GM23338 (cell line): ENCODE measurements at regions not wholly inside any gene's neighbourhood (a gene's known extent, or its start where the extent isn't known, plus 50 kb on each side); places are given as distances from the start of the nearest gene placed in this dataset.
A peak's percentile ranks its signal among the peaks of the same experiment; 100 is the strongest.

ENCODE experiments used
- ATAC-seq: fragments of 200-7000 bp; cut with Tn5 transposase; 3 replicates; pipeline ENCODE4 v1.9.1; 2020
- DNase-seq: peaks from one replicate; pipeline ENCODE4 v3.0.0-alpha.2; 2015; ENCODE audit warnings: low spot score
- H2AFZ ChIP-seq: fragments of 200-600 bp; sonication (generic); 2 replicates; pipeline ENCODE4 v1.8.0; 2016; ENCODE audit warnings: antibody characterized with exemption, mild to moderate bottlenecking, moderate library complexity
- H3F3A ChIP-seq: fragments of 200-600 bp; sonication (generic); replicated peaks from 2 replicates; pipeline ENCODE4 v1.8.0; 2017; ENCODE audit warnings: antibody characterized with exemption, mixed run types, low read depth
- H3K27ac ChIP-seq: fragments of 200-600 bp; sonication (generic); 2 replicates; pipeline ENCODE4 v1.6.1; 2016; ENCODE audit warnings: low read depth
- H3K27me3 ChIP-seq: fragments of 200-600 bp; sonication (generic); 2 replicates; pipeline ENCODE4 v1.8.0; 2016; ENCODE audit warnings: mild to moderate bottlenecking, mixed run types, moderate library complexity; ENCODE audit not compliant: insufficient read depth
- H3K36me3 ChIP-seq: fragments of 200-600 bp; sonication (generic); 2 replicates; pipeline ENCODE4 v1.8.0; 2016; ENCODE audit warnings: mild to moderate bottlenecking; ENCODE audit not compliant: insufficient read depth
- H3K4me1 ChIP-seq: fragments of 200-600 bp; sonication (generic); 2 replicates; pipeline ENCODE4 v1.8.0; 2016; ENCODE audit warnings: mild to moderate bottlenecking, moderate library complexity; ENCODE audit not compliant: insufficient read depth
- H3K4me2 ChIP-seq: fragments of 200-600 bp; sonication (generic); 2 replicates; pipeline ENCODE4 v1.7.1; 2017; ENCODE audit warnings: mixed run types
- H3K4me3 ChIP-seq: fragments of 200-600 bp; sonication (generic); 2 replicates; pipeline ENCODE4 v1.6.1; 2016; ENCODE audit warnings: mixed run types
- H3K79me2 ChIP-seq: fragments of 200-600 bp; sonication (generic); replicated peaks from 2 replicates; pipeline ENCODE4 v1.8.0; 2017; ENCODE audit warnings: mild to moderate bottlenecking; ENCODE audit not compliant: insufficient read depth
- H3K9me2 ChIP-seq: fragments of 200-600 bp; sonication (generic); 2 replicates; pipeline ENCODE4 v1.8.0; 2017; ENCODE audit not compliant: insufficient read depth
- H4K20me1 ChIP-seq: fragments of 200-600 bp; sonication (generic); replicated peaks from 2 replicates; pipeline ENCODE4 v1.8.0; 2017; ENCODE audit warnings: mild to moderate bottlenecking; ENCODE audit not compliant: insufficient read depth
- H3K27ac Mint-ChIP-seq: 2 replicates; pipeline ENCODE4 v1.8.0; 2020; ENCODE audit warnings: inconsistent platforms, mild to moderate bottlenecking, moderate library complexity, mixed read lengths
- H3K27me3 Mint-ChIP-seq: 3 replicates; pipeline ENCODE4 v1.8.0; 2022; ENCODE audit warnings: low read depth, mild to moderate bottlenecking, moderate library complexity, mixed read lengths, inconsistent platforms; ENCODE audit not compliant: insufficient read depth, poor library complexity
- H3K36me3 Mint-ChIP-seq: 3 replicates; pipeline ENCODE4 v1.8.0; 2021; ENCODE audit warnings: low read depth, mild to moderate bottlenecking, inconsistent platforms, moderate library complexity, mixed read lengths
- H3K4me1 Mint-ChIP-seq: 3 replicates; pipeline ENCODE4 v1.8.0; 2020; ENCODE audit warnings: mild to moderate bottlenecking, inconsistent platforms, mixed read lengths
- H3K4me3 Mint-ChIP-seq: 3 replicates; pipeline ENCODE4 v1.8.0; 2021; ENCODE audit warnings: moderate library complexity, mild to moderate bottlenecking, inconsistent platforms, mixed read lengths
- H3K9me3 Mint-ChIP-seq: 3 replicates; pipeline ENCODE4 v1.8.0; 2020; ENCODE audit warnings: moderate library complexity, mild to moderate bottlenecking, inconsistent platforms, mixed read lengths
- CREB1 ChIP-seq: fragments of 250-450 bp; sonication (Bioruptor Pico); IDR thresholded peaks from 2 replicates; pipeline ENCODE4 v1.5.0; 2020; ENCODE audit warnings: low read depth, mild to moderate bottlenecking, moderate library complexity
- EZH2 ChIP-seq: fragments of 200-600 bp; sonication (generic); IDR thresholded peaks from one replicate; pipeline ENCODE4 v1.8.0; 2017; ENCODE audit warnings: antibody characterized with exemption, mild to moderate bottlenecking, low read depth; ENCODE audit not compliant: unreplicated experiment
- EZH2phosphoT487 ChIP-seq: fragments of 200-600 bp; sonication (generic); IDR thresholded peaks from one replicate; pipeline ENCODE4 v1.8.1; 2018; ENCODE audit warnings: antibody characterized with exemption; ENCODE audit not compliant: unreplicated experiment
- JUNB ChIP-seq: IDR thresholded peaks from one replicate; pipeline ENCODE4 v1.6.1; 2016; ENCODE audit warnings: antibody characterized with exemption; ENCODE audit not compliant: unreplicated experiment
- NANOG ChIP-seq: IDR thresholded peaks from 2 replicates; pipeline ENCODE4 v1.6.1; 2016; ENCODE audit warnings: antibody characterized with exemption, borderline replicate concordance
- POLR2AphosphoS5 ChIP-seq: IDR thresholded peaks from 2 replicates; pipeline ENCODE4 v1.6.1; 2016; ENCODE audit warnings: antibody characterized with exemption, low read depth
- STAT1 ChIP-seq: IDR thresholded peaks from one replicate; pipeline ENCODE4 v1.6.1; 2016; ENCODE audit warnings: antibody characterized with exemption; ENCODE audit not compliant: unreplicated experiment
- ZNF114 ChIP-seq: fragments of 250-450 bp; sonication (Bioruptor Pico); IDR thresholded peaks from 2 replicates; pipeline ENCODE4 v1.5.0; 2020; ENCODE audit warnings: mild to moderate bottlenecking, moderate library complexity
- ZNF331 ChIP-seq: fragments of 250-450 bp; sonication (Bioruptor Pico); IDR thresholded peaks from 2 replicates; pipeline ENCODE4 v1.5.0; 2020; ENCODE audit warnings: low read depth, mild to moderate bottlenecking, moderate library complexity
- TF ChIP-seq, protein P1 (sequence below): IDR thresholded peaks from one replicate; pipeline ENCODE4 v1.6.1; 2018; ENCODE audit warnings: antibody characterized with exemption; ENCODE audit not compliant: unreplicated experiment
- TF ChIP-seq, protein P2 (sequence below): fragments of 250-450 bp; sonication (Bioruptor Pico); IDR thresholded peaks from 2 replicates; pipeline ENCODE4 v1.5.0; 2020; ENCODE audit warnings: mild to moderate bottlenecking, moderate library complexity
- TF ChIP-seq, protein P3 (sequence below): IDR thresholded peaks from 2 replicates; pipeline ENCODE4 v1.6.1; 2016; ENCODE audit warnings: antibody characterized with exemption
- TF ChIP-seq, protein P4 (sequence below), 2 experiments: fragments of 200-600 bp in 1 of 2; sonication (generic) in 1 of 2; conservative IDR thresholded peaks; 2 replicates each; pipeline versions ENCODE4 v1.5.1 to v1.6.1; 2016 to 2017; ENCODE audit warnings: antibody characterized with exemption in 2 of 2, low read depth in 2 of 2, mild to moderate bottlenecking in 2 of 2, moderate library complexity in 1 of 2

DNA sequence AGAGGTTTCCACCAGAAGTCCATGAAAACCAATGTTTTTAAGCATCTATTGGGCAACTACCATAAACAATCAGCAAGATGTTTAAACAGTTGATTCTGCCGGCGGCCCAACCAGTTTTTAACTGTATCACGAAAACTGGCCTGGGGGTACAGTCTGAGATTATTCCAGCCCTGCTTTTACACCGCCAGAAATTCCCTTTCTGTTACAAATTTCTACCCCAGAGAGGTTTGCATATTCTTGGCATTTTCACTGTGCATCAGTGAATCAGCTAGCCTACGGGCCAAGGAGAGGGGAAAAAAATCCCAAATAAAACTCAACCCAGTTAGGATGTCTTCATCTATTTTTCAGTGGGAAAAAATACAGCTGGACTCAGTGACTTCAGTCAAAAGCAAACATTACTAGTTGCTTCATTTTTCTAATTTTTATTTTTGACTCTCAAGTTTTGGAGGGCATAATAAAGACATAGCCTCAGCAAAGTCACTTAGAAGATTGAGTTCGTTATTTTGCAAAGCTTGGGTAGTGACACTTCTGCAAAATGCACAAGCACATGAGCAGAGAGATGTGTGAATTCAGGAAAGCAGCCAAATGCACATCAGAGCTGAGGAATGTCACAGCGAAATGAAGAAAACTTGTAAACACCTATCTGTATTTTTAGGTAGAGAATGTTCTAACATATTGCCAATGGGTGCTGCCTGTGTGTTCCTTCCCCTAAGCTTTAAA is 167.8 kb upstream of the GK2 start:
- Histone ChIP-seq H3K27ac (no peak overlapping the region), H2AFZ (peak overlapping the region; percentile 64; the same call in 1 of the 2 replicates), H3K79me2 (no peaks in the 10 kb centered on the region), H3F3A (no peaks in the 10 kb centered on the region), H3K27me3 (no peaks in the 10 kb centered on the region), H3K4me1 (peaks cover 23% of the 10 kb centered on the region), H3K4me2 (no peak overlapping the region), H3K36me3 (no peaks in the 10 kb centered on the region), H4K20me1 (no peaks in the 10 kb centered on the region), H3K4me3 (no peak overlapping the region), H3K9me2 (no peaks in the 10 kb centered on the region)
- ATAC-seq (no peak), DNase-seq (no peak)
- Mint-ChIP-seq H3K4me3 (no peak overlapping the region), H3K36me3 (no peaks in the 10 kb centered on the region), H3K9me3 (no peaks in the 10 kb centered on the region), H3K27me3 (no peaks in the 10 kb centered on the region), H3K4me1 (peaks cover 18% of the 10 kb centered on the region; the same call in 2 of the 3 replicates), H3K27ac (no peak overlapping the region)
- TF ChIP-seq, protein P1, sequence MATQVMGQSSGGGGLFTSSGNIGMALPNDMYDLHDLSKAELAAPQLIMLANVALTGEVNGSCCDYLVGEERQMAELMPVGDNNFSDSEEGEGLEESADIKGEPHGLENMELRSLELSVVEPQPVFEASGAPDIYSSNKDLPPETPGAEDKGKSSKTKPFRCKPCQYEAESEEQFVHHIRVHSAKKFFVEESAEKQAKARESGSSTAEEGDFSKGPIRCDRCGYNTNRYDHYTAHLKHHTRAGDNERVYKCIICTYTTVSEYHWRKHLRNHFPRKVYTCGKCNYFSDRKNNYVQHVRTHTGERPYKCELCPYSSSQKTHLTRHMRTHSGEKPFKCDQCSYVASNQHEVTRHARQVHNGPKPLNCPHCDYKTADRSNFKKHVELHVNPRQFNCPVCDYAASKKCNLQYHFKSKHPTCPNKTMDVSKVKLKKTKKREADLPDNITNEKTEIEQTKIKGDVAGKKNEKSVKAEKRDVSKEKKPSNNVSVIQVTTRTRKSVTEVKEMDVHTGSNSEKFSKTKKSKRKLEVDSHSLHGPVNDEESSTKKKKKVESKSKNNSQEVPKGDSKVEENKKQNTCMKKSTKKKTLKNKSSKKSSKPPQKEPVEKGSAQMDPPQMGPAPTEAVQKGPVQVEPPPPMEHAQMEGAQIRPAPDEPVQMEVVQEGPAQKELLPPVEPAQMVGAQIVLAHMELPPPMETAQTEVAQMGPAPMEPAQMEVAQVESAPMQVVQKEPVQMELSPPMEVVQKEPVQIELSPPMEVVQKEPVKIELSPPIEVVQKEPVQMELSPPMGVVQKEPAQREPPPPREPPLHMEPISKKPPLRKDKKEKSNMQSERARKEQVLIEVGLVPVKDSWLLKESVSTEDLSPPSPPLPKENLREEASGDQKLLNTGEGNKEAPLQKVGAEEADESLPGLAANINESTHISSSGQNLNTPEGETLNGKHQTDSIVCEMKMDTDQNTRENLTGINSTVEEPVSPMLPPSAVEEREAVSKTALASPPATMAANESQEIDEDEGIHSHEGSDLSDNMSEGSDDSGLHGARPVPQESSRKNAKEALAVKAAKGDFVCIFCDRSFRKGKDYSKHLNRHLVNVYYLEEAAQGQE: no peak
- TF ChIP-seq ZNF114 (CRISPR knock-in tag): no peak
- no peak for TF ChIP-seq CREB1 (CRISPR knock-in tag)
- TF ChIP-seq, protein P2, sequence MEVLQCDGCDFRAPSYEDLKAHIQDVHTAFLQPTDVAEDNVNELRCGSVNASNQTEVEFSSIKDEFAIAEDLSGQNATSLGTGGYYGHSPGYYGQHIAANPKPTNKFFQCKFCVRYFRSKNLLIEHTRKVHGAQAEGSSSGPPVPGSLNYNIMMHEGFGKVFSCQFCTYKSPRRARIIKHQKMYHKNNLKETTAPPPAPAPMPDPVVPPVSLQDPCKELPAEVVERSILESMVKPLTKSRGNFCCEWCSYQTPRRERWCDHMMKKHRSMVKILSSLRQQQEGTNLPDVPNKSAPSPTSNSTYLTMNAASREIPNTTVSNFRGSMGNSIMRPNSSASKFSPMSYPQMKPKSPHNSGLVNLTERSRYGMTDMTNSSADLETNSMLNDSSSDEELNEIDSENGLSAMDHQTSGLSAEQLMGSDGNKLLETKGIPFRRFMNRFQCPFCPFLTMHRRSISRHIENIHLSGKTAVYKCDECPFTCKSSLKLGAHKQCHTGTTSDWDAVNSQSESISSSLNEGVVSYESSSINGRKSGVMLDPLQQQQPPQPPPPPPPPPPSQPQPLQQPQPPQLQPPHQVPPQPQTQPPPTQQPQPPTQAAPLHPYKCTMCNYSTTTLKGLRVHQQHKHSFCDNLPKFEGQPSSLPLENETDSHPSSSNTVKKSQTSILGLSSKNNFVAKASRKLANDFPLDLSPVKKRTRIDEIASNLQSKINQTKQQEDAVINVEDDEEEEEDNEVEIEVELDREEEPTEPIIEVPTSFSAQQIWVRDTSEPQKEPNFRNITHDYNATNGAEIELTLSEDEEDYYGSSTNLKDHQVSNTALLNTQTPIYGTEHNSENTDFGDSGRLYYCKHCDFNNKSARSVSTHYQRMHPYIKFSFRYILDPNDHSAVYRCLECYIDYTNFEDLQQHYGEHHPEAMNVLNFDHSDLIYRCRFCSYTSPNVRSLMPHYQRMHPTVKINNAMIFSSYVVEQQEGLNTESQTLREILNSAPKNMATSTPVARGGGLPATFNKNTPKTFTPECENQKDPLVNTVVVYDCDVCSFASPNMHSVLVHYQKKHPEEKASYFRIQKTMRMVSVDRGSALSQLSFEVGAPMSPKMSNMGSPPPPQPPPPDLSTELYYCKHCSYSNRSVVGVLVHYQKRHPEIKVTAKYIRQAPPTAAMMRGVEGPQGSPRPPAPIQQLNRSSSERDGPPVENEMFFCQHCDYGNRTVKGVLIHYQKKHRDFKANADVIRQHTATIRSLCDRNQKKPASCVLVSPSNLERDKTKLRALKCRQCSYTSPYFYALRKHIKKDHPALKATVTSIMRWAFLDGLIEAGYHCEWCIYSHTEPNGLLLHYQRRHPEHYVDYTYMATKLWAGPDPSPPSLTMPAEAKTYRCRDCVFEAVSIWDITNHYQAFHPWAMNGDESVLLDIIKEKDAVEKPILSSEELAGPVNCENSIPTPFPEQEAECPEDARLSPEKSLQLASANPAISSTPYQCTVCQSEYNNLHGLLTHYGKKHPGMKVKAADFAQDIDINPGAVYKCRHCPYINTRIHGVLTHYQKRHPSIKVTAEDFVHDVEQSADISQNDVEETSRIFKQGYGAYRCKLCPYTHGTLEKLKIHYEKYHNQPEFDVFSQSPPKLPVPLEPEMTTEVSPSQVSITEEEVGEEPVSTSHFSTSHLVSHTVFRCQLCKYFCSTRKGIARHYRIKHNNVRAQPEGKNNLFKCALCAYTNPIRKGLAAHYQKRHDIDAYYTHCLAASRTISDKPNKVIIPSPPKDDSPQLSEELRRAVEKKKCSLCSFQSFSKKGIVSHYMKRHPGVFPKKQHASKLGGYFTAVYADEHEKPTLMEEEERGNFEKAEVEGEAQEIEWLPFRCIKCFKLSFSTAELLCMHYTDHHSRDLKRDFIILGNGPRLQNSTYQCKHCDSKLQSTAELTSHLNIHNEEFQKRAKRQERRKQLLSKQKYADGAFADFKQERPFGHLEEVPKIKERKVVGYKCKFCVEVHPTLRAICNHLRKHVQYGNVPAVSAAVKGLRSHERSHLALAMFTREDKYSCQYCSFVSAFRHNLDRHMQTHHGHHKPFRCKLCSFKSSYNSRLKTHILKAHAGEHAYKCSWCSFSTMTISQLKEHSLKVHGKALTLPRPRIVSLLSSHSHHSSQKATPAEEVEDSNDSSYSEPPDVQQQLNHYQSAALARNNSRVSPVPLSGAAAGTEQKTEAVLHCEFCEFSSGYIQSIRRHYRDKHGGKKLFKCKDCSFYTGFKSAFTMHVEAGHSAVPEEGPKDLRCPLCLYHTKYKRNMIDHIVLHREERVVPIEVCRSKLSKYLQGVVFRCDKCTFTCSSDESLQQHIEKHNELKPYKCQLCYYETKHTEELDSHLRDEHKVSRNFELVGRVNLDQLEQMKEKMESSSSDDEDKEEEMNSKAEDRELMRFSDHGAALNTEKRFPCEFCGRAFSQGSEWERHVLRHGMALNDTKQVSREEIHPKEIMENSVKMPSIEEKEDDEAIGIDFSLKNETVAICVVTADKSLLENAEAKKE: no peak
- no peak for TF ChIP-seq POLR2AphosphoS5
- TF ChIP-seq NANOG: no peak
- TF ChIP-seq, protein P3, sequence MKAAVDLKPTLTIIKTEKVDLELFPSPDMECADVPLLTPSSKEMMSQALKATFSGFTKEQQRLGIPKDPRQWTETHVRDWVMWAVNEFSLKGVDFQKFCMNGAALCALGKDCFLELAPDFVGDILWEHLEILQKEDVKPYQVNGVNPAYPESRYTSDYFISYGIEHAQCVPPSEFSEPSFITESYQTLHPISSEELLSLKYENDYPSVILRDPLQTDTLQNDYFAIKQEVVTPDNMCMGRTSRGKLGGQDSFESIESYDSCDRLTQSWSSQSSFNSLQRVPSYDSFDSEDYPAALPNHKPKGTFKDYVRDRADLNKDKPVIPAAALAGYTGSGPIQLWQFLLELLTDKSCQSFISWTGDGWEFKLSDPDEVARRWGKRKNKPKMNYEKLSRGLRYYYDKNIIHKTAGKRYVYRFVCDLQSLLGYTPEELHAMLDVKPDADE: no peak
- no peak for TF ChIP-seq EZH2
- TF ChIP-seq ZNF331 (CRISPR knock-in tag): no peak
- TF ChIP-seq JUNB: no peak
- TF ChIP-seq, protein P4, sequence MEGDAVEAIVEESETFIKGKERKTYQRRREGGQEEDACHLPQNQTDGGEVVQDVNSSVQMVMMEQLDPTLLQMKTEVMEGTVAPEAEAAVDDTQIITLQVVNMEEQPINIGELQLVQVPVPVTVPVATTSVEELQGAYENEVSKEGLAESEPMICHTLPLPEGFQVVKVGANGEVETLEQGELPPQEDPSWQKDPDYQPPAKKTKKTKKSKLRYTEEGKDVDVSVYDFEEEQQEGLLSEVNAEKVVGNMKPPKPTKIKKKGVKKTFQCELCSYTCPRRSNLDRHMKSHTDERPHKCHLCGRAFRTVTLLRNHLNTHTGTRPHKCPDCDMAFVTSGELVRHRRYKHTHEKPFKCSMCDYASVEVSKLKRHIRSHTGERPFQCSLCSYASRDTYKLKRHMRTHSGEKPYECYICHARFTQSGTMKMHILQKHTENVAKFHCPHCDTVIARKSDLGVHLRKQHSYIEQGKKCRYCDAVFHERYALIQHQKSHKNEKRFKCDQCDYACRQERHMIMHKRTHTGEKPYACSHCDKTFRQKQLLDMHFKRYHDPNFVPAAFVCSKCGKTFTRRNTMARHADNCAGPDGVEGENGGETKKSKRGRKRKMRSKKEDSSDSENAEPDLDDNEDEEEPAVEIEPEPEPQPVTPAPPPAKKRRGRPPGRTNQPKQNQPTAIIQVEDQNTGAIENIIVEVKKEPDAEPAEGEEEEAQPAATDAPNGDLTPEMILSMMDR (conservative IDR thresholded peaks at IDR 0.05; ENCODE audit: low read depth in 2 of 2): no peak
- no peak for TF ChIP-seq EZH2phosphoT487
- no peak for TF ChIP-seq STAT1
